Bronchial epithelial cell (primary cell): ENCODE measurements at regions not wholly inside any gene's neighbourhood (a gene's known extent, or its start where the extent isn't known, plus 50 kb on each side); places are given as distances from the start of the nearest gene placed in this dataset.

ENCODE experiments used
- DNase-seq: peaks from one replicate; pipeline ENCODE4 v3.0.0-alpha.2; 2010; ENCODE audit warnings: low read depth
- FAIRE-seq: peaks from 2 replicates; lab custom pipeline; 2011; peaks lifted over from hg19 to GRCh38; lab: Jason Lieb, UNC
- H3K27me3 ChIP-seq: 2 replicates; pipeline ENCODE4 v1.5.1; 2011; ENCODE audit warnings: low read length; ENCODE audit not compliant: control insufficient read depth, insufficient read depth
- H3K36me3 ChIP-seq: 2 replicates; pipeline ENCODE4 v1.5.1; 2011; ENCODE audit warnings: low read length; ENCODE audit not compliant: control insufficient read depth, insufficient read depth
- H3K4me3 ChIP-seq: 2 replicates; pipeline ENCODE4 v1.5.1; 2011; ENCODE audit warnings: mild to moderate bottlenecking, low read depth, low read length, control low read depth
- CTCF ChIP-seq: IDR thresholded peaks from 2 replicates; pipeline ENCODE4 v1.5.1; 2011; ENCODE audit warnings: mild to moderate bottlenecking, moderate library complexity, low read length, control low read depth, inconsistent platforms; ENCODE audit not compliant: insufficient read depth, severe bottlenecking

DNA sequence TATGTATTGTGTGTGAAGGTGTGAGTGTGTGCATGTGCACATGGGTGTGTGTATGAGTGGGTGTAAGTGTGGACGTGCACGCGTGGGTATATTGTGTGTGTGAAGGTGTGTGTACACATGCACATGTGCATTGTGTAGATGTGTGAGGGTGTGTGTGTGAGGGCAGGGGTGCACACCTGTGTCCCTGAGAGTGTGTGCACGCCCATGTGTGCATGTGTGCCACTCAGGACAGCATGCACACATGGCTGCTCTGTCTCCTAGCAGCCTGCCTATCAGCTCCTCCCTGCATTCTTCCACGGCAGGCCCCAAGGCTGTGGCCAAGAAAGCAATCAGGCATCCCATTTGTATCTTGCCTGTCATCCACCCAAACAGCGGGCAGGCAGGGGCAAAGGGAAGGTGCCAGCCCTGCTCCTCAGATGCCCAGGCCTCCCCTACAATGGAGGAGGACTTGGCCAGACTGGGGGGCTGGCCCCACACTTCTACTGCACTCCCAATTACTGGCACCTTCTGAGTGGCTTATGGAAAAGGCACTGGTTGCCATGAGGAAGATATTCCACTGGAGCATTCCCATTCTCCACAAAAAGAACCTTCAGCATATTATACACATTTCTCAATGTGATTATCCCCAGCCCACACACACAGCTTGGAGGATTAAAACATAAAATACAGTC is 380.4 kb upstream of the ZMIZ1 start:
- DNase-seq, result no peak
- FAIRE-seq, result peak; percentile 98
- no peak overlapping the region for H3K4me3 ChIP-seq
- H3K36me3 ChIP-seq, result no peaks in the 10 kb centered on the region
- peaks cover 10% of the 10 kb centered on the region for H3K27me3 ChIP-seq
- TF ChIP-seq CTCF, result no peak

GRCh38 chr10:78688901-78689583 is 379.7 kb upstream of the ZMIZ1 start:
- TF ChIP-seq CTCF, result no peak
- H3K36me3 ChIP-seq, result no peaks in the 10 kb centered on the region
- H3K27me3 ChIP-seq, result peaks cover 10% of the 10 kb centered on the region
- H3K4me3 ChIP-seq, result no peak overlapping the region
- FAIRE-seq (no peak), DNase-seq (no peak)

GRCh38 chr10:78689584-78689935 is 379.2 kb upstream of the ZMIZ1 start:
- Histone ChIP-seq H3K27me3 (peaks cover 10% of the 10 kb centered on the region), H3K4me3 (no peak overlapping the region), H3K36me3 (no peaks in the 10 kb centered on the region)
- FAIRE-seq (no peak), DNase-seq (no peak)
- no peak for TF ChIP-seq CTCF

DNA sequence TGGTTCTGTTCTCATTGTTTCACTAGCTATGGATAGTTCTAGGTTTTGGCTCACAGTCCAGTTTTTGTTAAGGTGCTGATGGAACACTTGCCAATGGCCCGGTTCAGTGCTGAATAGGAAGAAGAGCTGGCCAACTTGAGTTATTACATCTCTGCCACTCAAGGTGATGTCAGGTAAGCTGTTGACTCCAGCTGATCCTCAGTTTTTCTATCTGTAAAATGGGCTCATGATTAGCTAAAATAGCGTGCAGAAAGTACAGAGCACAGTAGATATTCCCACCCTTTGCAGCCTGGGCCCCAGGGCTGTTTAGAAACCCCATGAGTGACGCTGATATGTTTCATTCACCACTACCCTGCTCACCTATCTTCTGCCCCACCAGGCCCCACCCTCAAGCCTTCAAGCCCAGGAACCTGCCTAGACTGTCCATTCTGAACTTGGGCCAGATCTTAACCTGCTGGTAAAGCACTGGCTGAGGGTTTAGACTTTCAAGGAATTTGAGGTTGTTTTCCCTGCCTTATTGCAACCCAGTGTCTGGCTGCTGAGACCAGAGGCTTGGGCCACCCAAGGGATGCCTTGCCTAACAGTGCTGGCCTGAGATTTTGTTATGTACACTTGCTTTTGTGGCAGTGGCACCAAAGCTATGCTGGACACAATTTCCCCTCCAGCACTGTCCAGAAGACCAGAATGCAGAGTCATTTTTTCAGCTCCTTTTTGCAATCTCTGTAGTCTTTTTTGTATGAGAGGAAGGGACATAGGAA is 378.2 kb upstream of the ZMIZ1 start:
- H3K4me3 ChIP-seq, result no peak overlapping the region
- no peak for TF ChIP-seq CTCF
- H3K27me3 ChIP-seq, result peaks cover 10% of the 10 kb centered on the region
- FAIRE-seq (peak; percentile 23), DNase-seq (no peak)
- H3K36me3 ChIP-seq, result no peaks in the 10 kb centered on the region

- no peak for TF ChIP-seq CTCF
- no peak for DNase-seq
- Histone ChIP-seq H3K27me3 (peaks cover 10% of the 10 kb centered on the region), H3K36me3 (no peaks in the 10 kb centered on the region), H3K4me3 (no peak overlapping the region)
- no peak for FAIRE-seq
Measured at GRCh38 chr10:78691301-78692030, 377.3 kb upstream of the ZMIZ1 start.
